ENCODE measurements at regions not wholly inside any gene's neighbourhood (a gene's known extent, or its start where the extent isn't known, plus 50 kb on each side); places are given as distances from the start of the nearest gene placed in this dataset.
"Not testable (repeated sequence)": the region's sequence is repeated elsewhere in the genome, so short reads cannot be mapped to it uniquely, and the experiment has no call there.

- not testable (repeated sequence) for TF ChIP-seq CTCF (IDR thresholded peaks at IDR 0.05); EZH2 (IDR thresholded peaks at IDR 0.05; ENCODE audit: borderline replicate concordance, insufficient read depth, low read depth, low read length, poor library complexity, severe bottlenecking)
Observed at GRCh38 chr7:137107802-137108201, 235.7 kb downstream of the PTN start.

All from B cell (primary cell).